ENCODE measurements at regions not wholly inside any gene's neighbourhood (a gene's known extent, or its start where the extent isn't known, plus 50 kb on each side); places are given as distances from the start of the nearest gene placed in this dataset.

DNA sequence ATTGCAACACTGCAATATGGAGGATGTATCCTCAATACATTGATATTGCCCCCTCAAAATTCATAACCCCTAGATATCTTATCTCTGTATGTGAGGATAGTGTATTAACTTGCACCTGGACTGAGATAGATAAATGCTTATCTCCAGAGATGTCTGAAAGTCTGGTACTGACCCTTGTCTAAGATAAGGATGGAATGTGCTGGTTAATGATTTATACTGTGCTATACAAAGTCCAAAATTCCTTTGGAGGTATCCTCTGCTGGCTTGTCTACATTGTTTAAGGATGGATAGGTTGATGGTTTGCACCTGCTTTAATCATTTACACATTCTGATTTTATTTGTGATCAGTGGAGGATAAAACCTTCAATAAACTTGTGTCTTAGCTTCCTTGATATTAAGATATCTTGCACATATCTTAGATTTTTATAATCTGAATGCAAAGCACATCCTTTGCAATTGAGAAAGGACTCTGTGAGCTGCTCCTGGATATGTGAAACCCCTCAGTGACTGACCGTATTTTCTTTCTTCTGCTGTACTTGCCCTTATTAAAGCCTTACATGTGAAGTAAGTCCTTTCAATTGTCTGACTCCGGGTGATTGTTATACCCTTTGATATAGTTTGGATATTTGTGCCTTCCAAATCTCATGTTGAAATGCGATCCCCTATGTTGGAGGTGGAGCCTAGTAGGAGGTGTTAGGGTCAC lies 430.3 kb upstream of the MAOA start:
- no peaks in the 10 kb centered on the region for H3K4me1 ChIP-seq
- no peak overlapping the region for H3K27ac ChIP-seq
- no peaks in the 10 kb centered on the region for H3K36me3 ChIP-seq
- DNase-seq (ENCODE audit: low spot score in 2 of 2), result no peak
- no peak for TF ChIP-seq CTCF (IDR thresholded peaks at IDR 0.05)
- no peaks in the 10 kb centered on the region for H3K27me3 ChIP-seq
- H3K9me3 ChIP-seq, result no peaks in the 10 kb centered on the region
- H3K4me3 ChIP-seq, result no peak overlapping the region
- intact Hi-C loops (cut with DNase I), result no loop called here

GRCh38 chrX:43238461-43238945 lies 417.6 kb upstream of the MAOA start:
- H3K27me3 ChIP-seq, result no peaks in the 10 kb centered on the region
- H3K36me3 ChIP-seq, result no peaks in the 10 kb centered on the region
- TF ChIP-seq CTCF (IDR thresholded peaks at IDR 0.05), result no peak
- no peak for DNase-seq (ENCODE audit: low spot score in 2 of 2)
- no peaks in the 10 kb centered on the region for H3K9me3 ChIP-seq
- no peak overlapping the region for H3K27ac ChIP-seq
- intact Hi-C loops (cut with DNase I), result no loop called here
- no peaks in the 10 kb centered on the region for H3K4me1 ChIP-seq
- no peak overlapping the region for H3K4me3 ChIP-seq

GRCh38 chrX:43239356-43239755 lies 416.7 kb upstream of the MAOA start:
- Histone ChIP-seq H3K9me3 (no peaks in the 10 kb centered on the region), H3K36me3 (no peaks in the 10 kb centered on the region), H3K4me1 (no peaks in the 10 kb centered on the region), H3K27me3 (no peaks in the 10 kb centered on the region), H3K4me3 (no peak overlapping the region), H3K27ac (no peak overlapping the region)
- no peak for TF ChIP-seq CTCF (IDR thresholded peaks at IDR 0.05)
- intact Hi-C loops (cut with DNase I), result no loop called here
- DNase-seq (ENCODE audit: low spot score in 2 of 2), result no peak

DNA sequence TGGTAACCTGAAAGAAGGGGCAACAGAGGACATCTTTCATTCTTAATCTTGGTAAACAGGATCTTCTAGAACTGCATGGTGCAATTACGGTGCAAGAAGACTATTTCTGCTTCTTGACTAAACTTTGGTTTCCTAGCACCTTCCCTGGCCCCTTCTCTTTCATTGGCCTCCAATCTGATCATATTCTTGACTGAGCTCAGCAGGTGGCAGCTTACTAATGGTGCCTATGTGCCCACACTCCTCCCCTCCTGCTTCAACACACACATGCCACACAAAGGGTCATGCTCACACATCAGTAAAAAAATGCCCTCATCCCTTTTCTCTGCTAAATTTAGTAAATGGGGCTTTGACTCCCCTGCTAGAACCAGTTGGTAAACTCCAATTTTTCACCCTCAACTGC lies 400.5 kb upstream of the MAOA start:
- H3K4me1 ChIP-seq, result no peaks in the 10 kb centered on the region
- H3K9me3 ChIP-seq, result peaks cover 0 to 5% of the 10 kb centered on the region in 2 donors
- TF ChIP-seq CTCF (IDR thresholded peaks at IDR 0.05), result no peak
- intact Hi-C loops (cut with DNase I), result no loop called here
- H3K27me3 ChIP-seq, result no peaks in the 10 kb centered on the region
- H3K27ac ChIP-seq, result no peak overlapping the region
- DNase-seq (ENCODE audit: low spot score in 2 of 2), result no peak
- H3K36me3 ChIP-seq, result no peaks in the 10 kb centered on the region
- no peak overlapping the region for H3K4me3 ChIP-seq

GRCh38 chrX:43266487-43266886 lies 389.6 kb upstream of the MAOA start:
- H3K27me3 ChIP-seq, result no peaks in the 10 kb centered on the region
- no peaks in the 10 kb centered on the region for H3K36me3 ChIP-seq
- TF ChIP-seq CTCF (IDR thresholded peaks at IDR 0.05), result no peak
- no peaks in the 10 kb centered on the region for H3K9me3 ChIP-seq
- no peak overlapping the region for H3K4me3 ChIP-seq
- no peaks in the 10 kb centered on the region for H3K4me1 ChIP-seq
- DNase-seq (ENCODE audit: low spot score in 2 of 2), result no peak
- intact Hi-C loops (cut with DNase I), result no loop called here
- H3K27ac ChIP-seq, result no peak overlapping the region

DNA sequence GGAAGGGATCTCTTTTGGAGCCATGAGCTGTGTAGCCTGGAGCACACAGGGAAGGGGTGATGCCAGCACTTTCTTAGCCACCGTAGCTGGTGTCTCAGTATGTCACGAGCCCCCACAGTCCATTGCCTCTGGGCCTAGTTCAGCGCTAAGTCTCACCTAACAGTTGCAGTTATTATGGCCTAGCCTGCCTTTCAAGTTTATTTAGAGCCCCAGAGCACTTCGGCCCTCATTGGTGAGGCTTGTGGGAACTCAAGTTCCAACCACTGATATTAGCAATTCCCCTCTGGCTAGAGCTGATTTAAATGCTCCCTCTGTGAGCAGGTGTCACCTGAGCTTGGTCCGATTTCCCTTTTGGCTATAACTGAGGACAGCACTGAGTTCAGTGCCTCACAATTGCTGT lies 388.4 kb upstream of the MAOA start:
- DNase-seq (ENCODE audit: low spot score in 2 of 2), result no peak
- intact Hi-C loops (cut with DNase I), result no loop called here
- no peak overlapping the region for H3K4me3 ChIP-seq
- no peaks in the 10 kb centered on the region for H3K4me1 ChIP-seq
- no peaks in the 10 kb centered on the region for H3K27me3 ChIP-seq
- no peaks in the 10 kb centered on the region for H3K36me3 ChIP-seq
- H3K9me3 ChIP-seq, result no peaks in the 10 kb centered on the region
- no peak for TF ChIP-seq CTCF (IDR thresholded peaks at IDR 0.05)
- H3K27ac ChIP-seq, result no peak overlapping the region

Data from ascending aorta (tissue), 2 donors.